SK-N-SH (cell line): ENCODE measurements at regions not wholly inside any gene's neighbourhood (a gene's known extent, or its start where the extent isn't known, plus 50 kb on each side); places are given as distances from the start of the nearest gene placed in this dataset.

Experiments
- CTCF ChIP-seq: fragments of 200-600 bp; sonication (generic); IDR thresholded peaks from 2 replicates; pipeline ENCODE4 v1.6.1; 2017; ENCODE audit warnings: antibody characterized with exemption, mild to moderate bottlenecking, moderate library complexity
- EZH2phosphoT487 ChIP-seq: fragments of 200-600 bp; sonication (generic); IDR thresholded peaks from 2 replicates; pipeline ENCODE4 v1.6.1; 2017; ENCODE audit warnings: low read depth, mixed run types, mild to moderate bottlenecking, antibody characterized with exemption, moderate library complexity, borderline replicate concordance
- JUND ChIP-seq: IDR thresholded peaks from 2 replicates; pipeline ENCODE4 v1.4.0; 2012
- POLR2AphosphoS5 ChIP-seq: IDR thresholded peaks from 2 replicates; pipeline ENCODE4 v1.6.1; 2012; ENCODE audit warnings: low read depth, low read length

DNA sequence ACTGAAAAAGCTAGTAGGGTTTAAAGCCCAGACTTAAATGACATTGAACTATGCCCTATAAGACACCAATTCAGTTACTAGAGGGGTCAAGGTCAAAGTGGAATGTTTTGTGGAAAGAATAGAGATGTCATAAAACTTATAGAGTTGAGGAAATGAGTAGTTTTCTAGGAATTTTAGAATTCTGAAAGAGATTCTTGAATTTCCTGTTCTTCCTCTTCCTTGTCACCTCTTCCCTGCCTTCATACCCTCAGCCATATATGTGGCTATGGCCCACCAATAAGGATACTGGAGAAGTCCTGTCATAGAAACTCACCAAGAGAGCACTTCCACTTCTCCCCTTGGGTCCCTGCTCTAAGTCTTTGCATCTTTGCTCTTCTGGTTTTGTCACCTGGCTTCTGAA, 104.9 kb upstream of the TGFBR2 start:
- TF ChIP-seq JUND (no peak), CTCF (no peak), EZH2phosphoT487 (no peak), POLR2AphosphoS5 (no peak)
